GM18520 (cell line): ENCODE measurements at regions not wholly inside any gene's neighbourhood (a gene's known extent, or its start where the extent isn't known, plus 50 kb on each side); places are given as distances from the start of the nearest gene placed in this dataset.
"Not testable (repeated sequence)": the region's sequence is repeated elsewhere in the genome, so short reads cannot be mapped to it uniquely, and the experiment has no call there.

ENCODE experiments used
- ATAC-seq: cut with Tn5 transposase; IDR thresholded peaks from one replicate; pipeline ENCODE4 v1.9.1; 2021; ENCODE audit not compliant: unreplicated experiment

DNA sequence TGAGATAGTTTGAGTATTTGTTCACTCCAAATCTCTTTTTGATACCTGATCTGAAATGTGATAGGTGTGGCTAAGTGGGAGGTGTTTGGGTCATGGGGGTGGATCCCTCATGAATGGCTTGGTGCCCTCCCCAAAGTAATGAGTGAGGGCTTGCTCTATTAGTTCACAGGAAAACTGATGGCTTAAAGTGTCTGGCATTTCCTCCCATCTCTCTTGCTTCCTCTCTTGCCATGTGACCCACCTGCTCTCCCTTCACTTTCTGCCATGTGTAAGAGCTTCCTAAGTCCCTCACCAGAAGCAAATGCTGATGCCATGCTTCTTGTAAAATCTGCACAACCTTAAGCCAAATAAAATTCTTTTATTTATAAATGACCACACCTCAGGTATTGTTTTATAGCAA lies 61.1 kb downstream of the MAD2L1 start:
- no peak for ATAC-seq

GRCh38 chr4:120005076-120005475 lies 61.6 kb downstream of the MAD2L1 start:
- no peak for ATAC-seq

- no peak for ATAC-seq
Observed at GRCh38 chr4:120004054-120004453, 62.6 kb downstream of the MAD2L1 start.

- ATAC-seq, result no peak
Observed at GRCh38 chr4:120003193-120003592, 63.5 kb downstream of the MAD2L1 start.

GRCh38 chr4:120001850-120002249 lies 64.8 kb downstream of the MAD2L1 start:
- ATAC-seq, result no peak

DNA sequence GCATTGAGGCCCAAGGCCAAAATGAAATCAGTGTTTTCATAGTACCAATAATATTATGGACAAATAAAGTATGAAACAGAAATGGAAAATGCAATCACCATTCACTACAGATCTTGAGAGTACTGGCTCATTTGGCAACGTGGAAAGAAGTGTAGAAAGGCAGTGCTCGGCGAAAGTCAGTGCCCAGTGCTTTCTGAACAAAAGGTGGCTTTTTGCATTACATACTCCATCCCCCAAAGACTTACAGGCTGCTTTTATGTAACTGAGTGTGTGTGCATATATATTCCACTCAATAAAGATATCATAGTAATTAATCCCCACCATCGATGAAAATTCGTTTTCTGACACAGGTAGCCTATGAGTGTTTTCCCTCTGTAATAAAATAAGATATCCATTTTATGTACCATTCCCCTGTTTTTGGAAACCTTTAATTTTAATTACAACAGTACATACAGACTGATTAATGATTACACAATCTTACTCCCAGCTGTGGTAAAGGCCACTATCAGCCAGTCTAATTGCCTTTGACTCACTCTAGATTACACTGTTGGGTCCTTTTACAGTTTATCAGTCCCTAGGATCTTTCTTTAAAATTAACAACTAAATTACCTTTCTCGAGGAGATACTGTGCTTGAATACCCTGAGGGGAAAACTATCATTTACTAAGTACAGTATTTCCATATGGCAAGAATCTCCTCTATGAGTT lies 65.9 kb downstream of the MAD2L1 start:
- ATAC-seq, result no peak

- ATAC-seq, result not testable (repeated sequence)
Observed at GRCh38 chr4:119996024-119996423, 70.6 kb downstream of the MAD2L1 start.

GRCh38 chr4:119984996-119985395 lies 81.7 kb downstream of the MAD2L1 start:
- ATAC-seq, result no peak

GRCh38 chr4:119982756-119983155 lies 83.9 kb downstream of the MAD2L1 start:
- no peak for ATAC-seq

- no peak for ATAC-seq
Observed at GRCh38 chr4:119980456-119980855, 86.2 kb downstream of the MAD2L1 start.

DNA sequence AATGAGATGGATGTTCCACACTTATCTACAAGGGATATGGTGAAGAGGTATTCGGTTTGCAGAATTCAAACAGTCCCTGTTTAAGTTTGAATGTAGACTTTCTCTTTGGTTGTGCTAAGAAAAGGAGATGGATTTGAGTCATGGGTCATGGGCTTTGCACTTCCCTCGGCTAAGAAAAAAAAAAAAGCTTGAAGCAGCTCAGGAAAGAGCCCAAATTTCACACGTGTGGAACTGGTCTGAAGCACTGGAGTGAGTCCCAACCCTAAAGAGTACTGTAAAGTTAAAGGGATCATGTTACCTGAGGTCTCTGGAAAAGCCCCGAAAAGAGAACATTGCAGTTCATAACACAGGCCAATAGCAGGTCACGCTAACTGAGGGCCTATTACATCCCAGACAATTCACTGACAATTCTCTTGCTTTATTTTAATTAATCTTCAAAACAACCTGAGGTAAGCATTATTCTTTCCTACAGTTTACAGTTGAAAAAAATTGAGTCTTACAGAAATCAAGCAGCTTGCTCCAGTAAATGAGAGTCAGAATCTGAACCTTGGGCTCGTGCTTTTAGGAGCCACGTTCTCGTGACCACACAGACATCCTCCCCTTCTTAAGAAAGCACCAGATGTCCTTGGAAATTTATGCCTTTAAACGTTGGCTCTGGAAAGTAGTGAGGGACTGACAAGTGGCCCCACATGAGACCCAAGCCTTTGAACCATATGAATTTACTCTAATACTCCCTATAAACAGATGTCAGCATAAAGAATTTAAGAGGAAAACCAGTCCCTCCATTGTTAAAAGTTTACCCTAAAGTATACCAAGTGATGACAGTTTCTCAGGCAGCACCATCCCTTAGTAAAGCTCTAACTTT lies 89.3 kb downstream of the MAD2L1 start:
- ATAC-seq, result no peak

- no peak for ATAC-seq
Observed at GRCh38 chr4:119971431-119972084, 95.1 kb downstream of the MAD2L1 start.

DNA sequence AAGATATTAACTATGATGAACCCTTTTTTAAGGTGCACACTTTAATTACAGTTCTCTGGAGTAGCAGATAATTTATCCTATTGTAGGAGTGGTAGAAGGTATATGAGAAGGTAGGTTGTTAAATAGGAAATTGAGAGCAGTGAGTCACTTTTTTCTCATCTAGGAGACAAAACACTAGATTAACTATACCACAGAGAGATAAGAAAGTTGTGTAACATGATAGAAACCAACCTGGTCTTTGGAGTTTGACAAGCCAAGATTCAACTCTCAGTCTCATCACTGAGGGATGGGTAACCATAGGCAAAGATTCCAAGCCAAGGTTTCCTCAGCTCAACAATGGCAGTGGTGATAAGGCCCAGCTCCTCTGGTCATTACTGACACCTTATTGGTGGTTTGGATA lies 104.0 kb downstream of the MAD2L1 start:
- no peak for ATAC-seq

- no peak for ATAC-seq
Observed at GRCh38 chr4:119958983-119959382, 107.7 kb downstream of the MAD2L1 start.

GRCh38 chr4:119955256-119955655 lies 111.4 kb downstream of the MAD2L1 start:
- no peak for ATAC-seq

GRCh38 chr4:119954487-119954886 lies 112.2 kb downstream of the MAD2L1 start:
- ATAC-seq, result not testable (repeated sequence)

GRCh38 chr4:119946359-119946758 lies 120.3 kb downstream of the MAD2L1 start:
- no peak for ATAC-seq

- no peak for ATAC-seq
Observed at GRCh38 chr4:119942806-119943205, 123.8 kb downstream of the MAD2L1 start.

DNA sequence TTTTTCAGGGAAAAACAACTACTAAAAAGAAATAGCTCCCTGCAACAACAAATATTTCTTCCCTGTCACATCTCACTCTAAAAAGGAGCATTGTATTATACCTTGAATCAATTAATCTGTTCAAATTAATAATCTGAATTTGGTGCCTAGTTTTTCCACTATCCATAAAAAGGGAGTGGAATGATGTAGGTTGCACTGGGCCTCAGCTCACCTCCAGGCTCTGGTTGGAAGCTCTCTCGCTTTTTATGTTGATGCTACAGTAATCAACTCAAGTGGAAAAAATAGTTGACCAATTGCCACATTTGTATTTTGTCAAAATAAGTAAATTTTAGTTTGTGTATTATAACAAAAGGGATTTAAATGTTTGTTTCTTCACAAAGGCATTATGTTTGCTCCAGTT lies 126.1 kb downstream of the MAD2L1 start:
- ATAC-seq, result no peak

- ATAC-seq, result no peak
Observed at GRCh38 chr4:119939071-119939995, 127.3 kb downstream of the MAD2L1 start.

- no peak for ATAC-seq
Observed at GRCh38 chr4:119937746-119938145, 128.9 kb downstream of the MAD2L1 start.
